ENCODE measurements at regions not wholly inside any gene's neighbourhood (a gene's known extent, or its start where the extent isn't known, plus 50 kb on each side); places are given as distances from the start of the nearest gene placed in this dataset.

DNA sequence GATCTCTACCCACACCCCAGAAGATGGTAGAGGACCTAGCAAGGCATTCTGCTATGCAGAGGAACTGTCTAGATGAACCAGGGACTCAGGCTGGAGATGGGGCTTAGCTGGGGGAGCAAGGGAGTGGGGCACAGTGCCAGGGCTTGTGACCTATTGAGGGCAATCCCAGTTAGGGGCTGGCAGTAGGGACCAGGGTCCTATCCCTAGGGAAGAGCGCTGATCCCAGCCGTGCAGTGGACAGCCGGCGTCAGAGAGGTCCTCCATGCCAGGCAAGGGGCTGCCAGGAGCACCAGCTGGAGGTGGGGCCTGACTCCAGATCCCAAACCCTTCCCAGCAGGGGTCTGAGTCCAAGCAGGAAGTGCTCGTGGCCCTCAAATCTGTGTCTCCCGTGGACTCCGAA is 52.7 kb upstream of the NEURL1B start:
- no peak for DNase-seq

DNA sequence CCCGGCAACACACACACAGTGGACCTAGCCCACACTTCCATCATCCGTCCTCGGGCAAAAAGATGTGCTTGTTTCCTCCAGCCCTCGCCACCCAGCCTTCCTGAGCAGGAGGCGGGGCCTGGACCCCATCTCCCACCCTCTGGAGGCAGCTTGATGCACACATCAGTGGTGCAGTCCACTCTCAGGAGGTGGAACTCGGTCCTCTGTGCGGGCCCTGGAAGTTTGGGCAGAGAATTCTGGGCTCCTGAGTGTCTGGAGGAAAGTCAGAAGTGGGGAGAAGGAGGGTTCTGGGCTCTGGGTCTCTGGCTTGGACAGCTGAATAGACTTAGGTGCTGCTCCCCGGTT is 54.0 kb upstream of the NEURL1B start:
- no peak for DNase-seq

DNA sequence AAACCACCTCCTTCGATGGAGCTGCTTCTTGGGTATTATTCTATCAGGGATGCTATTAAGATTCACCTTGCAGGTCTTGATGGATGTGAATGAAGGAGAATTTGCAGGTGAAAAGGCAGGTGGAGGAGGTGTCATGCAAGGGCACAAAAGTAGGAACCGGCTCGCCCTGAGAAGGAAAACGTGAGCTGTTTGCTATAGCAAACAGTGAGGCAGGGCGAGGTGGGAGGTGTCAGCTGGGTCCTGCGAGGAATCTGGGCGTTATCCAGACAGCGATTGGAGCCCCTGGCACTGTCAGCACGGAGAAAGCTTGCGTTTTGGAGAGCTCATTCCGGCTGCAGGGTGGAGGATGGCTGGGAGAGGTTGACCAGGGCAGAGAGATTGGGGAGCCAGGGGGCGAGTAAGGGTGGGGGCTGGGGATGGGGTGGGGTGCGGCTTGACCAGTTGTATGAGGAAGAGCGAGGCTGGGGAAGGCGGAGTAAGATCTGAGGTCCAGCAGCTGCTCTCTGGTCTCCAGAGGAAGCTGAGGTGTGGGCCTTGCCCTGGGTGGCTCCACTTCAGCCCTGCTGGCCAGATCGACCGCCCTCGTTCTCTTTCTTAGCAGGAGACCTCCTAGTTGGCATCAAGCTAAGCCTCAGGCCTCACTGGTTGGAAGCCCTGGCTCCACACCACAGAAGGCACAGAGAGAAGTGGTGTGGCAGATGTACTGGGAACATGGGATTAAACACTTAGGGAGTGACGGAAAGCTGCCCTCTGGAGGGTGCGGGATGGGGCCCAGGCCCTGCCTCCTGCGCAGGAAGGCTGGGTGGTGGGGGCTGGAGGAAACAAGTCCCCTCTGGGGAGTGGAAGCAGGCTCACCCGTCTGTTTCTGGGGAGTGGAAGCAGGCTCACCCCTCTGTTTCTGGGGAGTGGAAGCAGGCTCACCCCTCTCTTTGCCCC is 54.7 kb upstream of the NEURL1B start:
- DNase-seq, result no peak

- no peak for DNase-seq
These were observed 55.9 kb upstream of the NEURL1B start for GRCh38 chr5:172585114-172585513.

DNA sequence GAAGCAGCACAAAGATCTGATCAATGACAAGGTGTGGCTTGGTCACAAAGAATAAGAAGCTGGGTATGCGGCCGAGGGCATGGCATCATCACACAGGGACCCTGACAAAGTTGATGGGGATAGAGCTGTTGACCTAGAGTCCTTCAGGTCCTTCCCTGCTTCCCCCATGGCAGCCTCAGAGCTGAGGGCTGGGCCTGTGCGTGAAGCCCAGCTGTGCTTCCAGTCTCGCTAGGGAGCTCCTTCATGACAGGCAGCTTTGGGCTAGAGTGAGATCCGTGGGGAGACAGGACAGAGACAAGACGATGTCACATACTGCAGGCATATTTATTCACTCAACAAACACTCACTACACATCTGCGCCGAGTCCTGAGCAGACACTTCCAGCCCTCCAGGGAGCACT is 56.4 kb upstream of the NEURL1B start:
- no peak for DNase-seq

- DNase-seq, result no peak
These were observed 57.0 kb upstream of the NEURL1B start for GRCh38 chr5:172583931-172584511.

DNA sequence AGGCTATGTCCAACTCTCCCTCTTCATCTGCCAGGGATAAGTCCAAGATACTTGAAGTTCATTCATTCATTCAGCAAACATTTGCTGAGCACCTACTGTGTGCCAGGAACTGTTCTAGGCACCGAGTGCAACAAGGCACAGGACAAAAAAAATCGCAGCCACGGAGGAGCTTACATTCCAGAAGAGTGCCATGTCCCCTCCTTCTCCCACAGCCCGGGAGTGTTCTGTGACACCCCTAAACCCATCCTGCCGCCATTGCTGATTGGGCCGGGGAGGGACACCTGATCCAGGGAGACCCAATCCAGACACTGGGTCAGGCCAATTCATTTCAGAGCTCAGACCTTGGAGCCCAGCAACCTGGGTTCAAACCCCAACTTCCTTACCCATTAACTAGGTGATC is 58.1 kb upstream of the NEURL1B start:
- no peak for DNase-seq

GRCh38 chr5:172581315-172581714 is 59.7 kb upstream of the NEURL1B start:
- DNase-seq, result no peak

- DNase-seq, result peak; percentile 16
These were observed 61.6 kb upstream of the NEURL1B start for GRCh38 chr5:172579403-172579990.

GRCh38 chr5:172577267-172577909 is 63.7 kb upstream of the NEURL1B start:
- DNase-seq, result no peak

DNA sequence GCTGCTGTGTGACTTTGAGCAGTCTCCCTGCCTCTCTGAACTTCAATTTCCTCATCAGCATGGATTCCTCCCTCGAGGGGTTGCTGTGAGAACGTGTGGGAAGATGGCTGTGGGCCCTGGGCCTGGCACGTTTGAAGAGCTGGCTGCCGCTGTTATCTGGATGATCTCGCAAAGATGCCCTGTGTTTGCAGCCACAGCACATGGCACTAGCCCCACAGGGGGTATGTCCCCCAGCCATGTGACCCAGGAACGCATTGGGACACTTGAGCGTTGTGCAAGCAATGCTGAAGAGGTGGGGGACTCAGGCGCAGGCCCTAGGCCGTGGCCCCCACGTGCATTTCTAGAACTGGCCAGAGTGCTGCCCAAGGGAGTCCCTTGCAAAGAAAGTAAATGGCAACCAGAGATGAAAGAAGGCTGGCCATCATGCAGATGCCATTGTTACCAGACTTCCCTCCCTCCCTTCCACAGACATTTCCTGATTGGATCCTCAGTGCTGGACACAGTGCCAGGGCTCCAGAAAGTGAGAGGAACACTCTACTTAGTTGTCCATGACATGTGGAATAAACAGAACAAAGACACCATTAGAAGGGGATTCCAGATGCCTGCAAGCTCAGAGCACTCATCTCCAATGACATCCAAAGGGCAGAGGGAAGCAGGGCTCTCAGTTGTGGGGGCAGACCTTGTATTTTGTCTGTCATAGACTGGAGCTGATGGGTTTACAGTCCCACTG is 65.1 kb upstream of the NEURL1B start:
- no peak for DNase-seq

DNA sequence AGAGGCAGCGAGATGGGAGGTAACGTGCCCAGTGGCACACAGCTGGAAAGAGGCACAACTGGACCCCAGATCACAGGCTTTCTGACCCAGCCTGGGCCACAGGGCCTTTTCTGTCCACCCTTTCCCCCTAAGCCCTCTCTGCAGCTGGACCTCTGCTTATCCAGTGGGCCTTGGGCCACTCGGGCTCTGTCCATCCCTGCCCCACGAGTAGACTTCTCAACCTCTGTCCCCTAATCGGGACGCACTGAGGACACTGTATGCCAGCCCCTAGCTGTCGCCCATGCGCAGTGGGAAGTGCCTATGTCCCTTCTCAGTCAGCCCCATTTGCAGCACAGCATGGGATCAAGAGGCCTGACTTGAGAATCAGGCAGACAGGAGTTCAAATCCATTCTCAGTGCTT is 65.6 kb upstream of the NEURL1B start:
- DNase-seq, result no peak

GRCh38 chr5:172574871-172575223 is 66.2 kb upstream of the NEURL1B start:
- DNase-seq, result no peak

DNA sequence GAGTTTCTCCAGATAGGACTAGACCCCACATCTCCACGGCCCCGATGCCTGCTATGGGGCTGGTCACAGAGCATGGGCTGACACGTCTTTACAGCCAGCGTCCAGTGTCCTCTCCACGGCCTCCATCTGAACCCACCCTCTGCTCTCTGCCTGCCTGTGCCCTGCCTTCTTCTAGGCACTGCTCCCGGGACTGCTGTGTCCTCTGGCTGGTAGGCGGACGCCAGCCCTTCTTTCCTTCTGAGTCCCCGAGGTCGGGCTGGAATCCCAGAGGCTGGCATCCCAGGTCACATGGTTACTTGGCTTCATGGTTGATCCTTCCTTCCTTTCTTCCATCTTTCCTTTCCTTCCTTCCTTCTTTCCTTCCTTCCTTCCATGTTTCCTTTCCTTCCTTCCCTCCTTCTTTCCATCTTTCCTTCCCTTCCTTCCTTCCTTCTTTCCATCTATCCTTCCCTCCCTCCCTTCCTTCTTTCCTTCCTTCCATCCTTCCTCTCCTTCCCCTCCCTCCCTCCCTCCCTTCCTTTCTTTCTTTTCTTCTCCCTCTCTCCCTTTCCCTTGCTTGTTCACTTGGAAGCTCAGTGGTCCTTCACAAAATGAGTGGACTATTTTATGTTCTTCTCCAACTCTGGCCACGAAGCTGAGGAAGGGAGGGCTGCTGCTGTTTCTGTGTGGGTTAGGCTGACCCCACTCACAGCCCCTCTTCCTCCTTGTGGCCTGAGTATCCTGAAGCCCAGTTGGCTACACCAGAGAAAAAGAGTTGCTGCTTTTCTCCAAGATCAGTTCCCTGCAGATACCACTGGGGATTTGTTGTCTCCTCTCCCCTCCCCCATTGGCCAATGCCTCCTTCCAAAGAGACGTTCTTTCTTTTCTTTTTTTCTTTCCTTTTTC is 66.8 kb upstream of the NEURL1B start:
- no peak for DNase-seq

DNA sequence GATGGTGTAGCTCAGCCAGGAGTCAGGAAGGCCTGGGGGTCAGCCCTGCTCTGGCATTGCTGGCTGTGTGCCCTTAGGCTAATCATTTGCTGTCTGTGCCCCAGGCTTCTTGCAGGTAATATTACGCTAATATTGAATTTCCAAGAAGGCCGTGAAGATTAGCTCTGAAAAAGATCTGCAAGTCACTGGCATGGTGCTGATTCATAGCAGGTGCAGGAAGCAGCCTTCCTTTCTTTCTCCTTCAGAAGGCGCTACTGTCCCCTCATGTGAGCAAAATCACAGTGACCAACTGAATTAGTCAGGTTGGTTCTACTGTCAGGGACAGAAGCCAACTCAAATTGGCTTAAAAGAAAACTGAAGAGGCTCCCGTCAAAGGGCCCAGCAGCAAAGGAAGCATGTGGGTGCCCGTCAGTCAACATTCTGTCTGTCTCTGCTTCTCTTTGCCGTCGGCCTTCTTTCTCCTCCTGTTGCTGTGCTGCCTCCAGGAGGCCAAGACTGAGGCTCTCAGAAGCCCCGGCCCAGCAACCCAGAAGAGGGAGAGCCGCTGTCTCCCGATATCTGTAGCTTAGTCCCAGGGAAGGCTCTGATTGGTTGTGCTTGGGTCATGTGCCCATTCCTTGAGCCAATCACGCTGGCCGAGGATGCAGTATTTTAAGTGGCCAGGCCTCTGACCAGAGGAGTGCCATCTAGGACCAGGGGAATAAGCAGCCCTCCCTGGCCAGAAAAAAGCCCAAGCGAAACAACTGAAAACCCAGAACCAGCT is 67.8 kb upstream of the NEURL1B start:
- no peak for DNase-seq

GRCh38 chr5:172572440-172572839 is 68.6 kb upstream of the NEURL1B start:
- DNase-seq, result no peak

DNA sequence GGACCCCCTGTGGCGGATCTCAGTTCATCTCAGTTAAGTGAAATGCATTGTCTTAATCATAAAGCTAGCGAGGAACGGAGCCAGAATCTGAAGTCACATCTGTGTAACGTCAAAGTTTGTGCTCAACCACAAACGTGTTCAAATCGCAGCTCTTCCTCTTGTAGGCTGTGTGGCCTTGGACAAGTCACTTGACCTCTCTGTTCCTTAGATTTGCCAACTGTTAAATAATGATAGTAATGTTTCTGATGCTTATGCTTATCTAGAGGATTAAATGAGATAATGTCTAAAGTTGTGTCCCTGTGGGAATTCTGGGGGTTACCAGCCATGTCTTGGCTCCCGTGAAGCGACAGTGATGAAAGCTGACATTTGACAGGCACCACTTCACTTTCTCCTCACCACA is 69.2 kb upstream of the NEURL1B start:
- no peak for DNase-seq

DNA sequence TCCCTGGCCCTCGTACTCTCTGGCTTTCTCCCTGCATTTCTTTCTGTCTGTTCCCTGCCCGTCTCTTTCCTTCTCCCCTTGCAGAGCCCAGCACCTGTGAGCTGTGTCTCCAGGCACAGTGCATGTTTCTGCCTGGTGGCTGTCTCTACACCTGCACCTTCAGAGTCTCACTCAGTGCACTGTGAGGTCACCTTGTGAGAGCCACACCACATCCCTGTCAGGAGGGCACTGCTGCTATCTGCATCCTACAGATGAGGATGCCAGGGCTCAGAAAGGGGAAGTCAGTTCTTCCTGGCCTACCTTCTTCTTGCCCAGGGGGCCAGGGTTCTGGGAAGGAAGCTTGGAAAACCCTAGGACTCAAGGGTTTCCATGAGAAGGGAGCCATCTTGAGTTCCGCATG is 69.7 kb upstream of the NEURL1B start:
- no peak for DNase-seq

GRCh38 chr5:172570594-172571334 is 70.3 kb upstream of the NEURL1B start:
- no peak for DNase-seq

DNA sequence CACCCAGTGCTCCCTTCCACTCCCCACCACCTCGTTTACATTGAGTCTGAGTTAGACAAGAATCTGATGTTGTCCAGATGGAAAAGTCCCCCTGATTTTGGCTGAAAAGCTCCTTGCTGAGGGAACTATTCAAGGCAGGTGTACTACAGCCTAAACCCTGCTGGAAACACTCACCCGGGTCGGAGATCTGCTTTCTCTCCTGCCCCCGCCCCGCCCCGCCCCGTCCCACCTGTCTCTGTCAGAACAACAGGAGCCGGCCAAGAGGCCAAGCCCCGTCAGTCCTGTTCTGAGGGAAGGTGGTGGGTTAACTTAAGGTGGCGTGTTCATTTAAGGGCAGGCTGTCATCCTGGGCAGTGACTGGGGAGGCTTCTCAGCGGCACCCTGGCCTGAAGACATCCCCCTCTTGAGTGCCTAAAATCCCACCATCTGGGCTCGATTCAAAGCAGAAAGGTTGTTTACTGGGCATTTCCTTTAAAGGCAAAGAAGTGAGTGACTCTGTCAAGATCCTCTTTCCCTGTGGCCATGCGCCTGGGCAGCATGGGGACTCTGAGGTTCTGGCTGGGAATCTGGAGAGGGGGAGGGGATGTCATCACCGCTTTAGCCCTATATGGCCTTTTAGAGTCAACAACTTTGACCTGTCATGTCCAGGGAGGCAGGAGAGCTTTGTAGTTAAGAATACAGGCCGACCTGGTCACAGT is 71.1 kb upstream of the NEURL1B start:
- no peak for DNase-seq
